Liver (tissue), 8 donors: ENCODE measurements at regions not wholly inside any gene's neighbourhood (a gene's known extent, or its start where the extent isn't known, plus 50 kb on each side); places are given as distances from the start of the nearest gene placed in this dataset.

Experiments
- DNase-seq: peaks from one replicate; pipeline ENCODE4 v3.0.0-alpha.2; 2017; ENCODE audit warnings: low spot score
- H3K27ac ChIP-seq, 2 donors: one replicate each; pipeline ENCODE4 v1.7.0; 2013; ENCODE audit warnings: inconsistent platforms in 2 of 2, low read length in 2 of 2, control low read depth in 1 of 2, low read depth in 1 of 2, mild to moderate bottlenecking in 1 of 2
- H3K27me3 ChIP-seq, 4 donors: one replicate each; pipeline versions ENCODE4 v1.6.1 to v1.7.0; 2013; ENCODE audit warnings: low read length in 3 of 4, inconsistent platforms in 1 of 4, mild to moderate bottlenecking in 1 of 4, moderate library complexity in 1 of 4; ENCODE audit not compliant: control insufficient read depth in 4 of 4, insufficient read depth in 4 of 4
- H3K36me3 ChIP-seq, 4 donors: one replicate each; pipeline versions ENCODE4 v1.6.1 to v1.7.0; 2013; ENCODE audit warnings: low read length in 3 of 4, mild to moderate bottlenecking in 3 of 4, low read depth in 1 of 4, moderate library complexity in 1 of 4; ENCODE audit not compliant: control insufficient read depth in 4 of 4, insufficient read depth in 3 of 4
- H3K4me1 ChIP-seq, 4 donors: one replicate each; pipeline versions ENCODE4 v1.6.1 to v1.7.0; 2013; ENCODE audit warnings: low read length in 3 of 4, mild to moderate bottlenecking in 3 of 4, moderate library complexity in 1 of 4; ENCODE audit not compliant: control insufficient read depth in 4 of 4, insufficient read depth in 4 of 4
- H3K4me3 ChIP-seq, 3 donors: one replicate each; pipeline versions ENCODE4 v1.6.1 to v1.7.0; 2013; ENCODE audit warnings: low read length in 3 of 3, control low read depth in 1 of 3, low read depth in 1 of 3, mild to moderate bottlenecking in 1 of 3
- H3K9ac ChIP-seq, 2 donors: one replicate each; pipeline ENCODE4 v1.7.0; 2013; ENCODE audit warnings: low read length in 2 of 2, mild to moderate bottlenecking in 2 of 2, moderate library complexity in 2 of 2, control low read depth in 1 of 2, low read depth in 1 of 2
- H3K9me3 ChIP-seq, 4 donors: one replicate each; pipeline versions ENCODE4 v1.6.1 to v1.7.0; 2013; ENCODE audit warnings: low read length in 3 of 4; ENCODE audit not compliant: control insufficient read depth in 4 of 4
- ATF3 ChIP-seq: IDR thresholded peaks from 2 replicates; pipeline ENCODE4 v1.6.1; 2016; ENCODE audit warnings: antibody characterized with exemption
- CTCF ChIP-seq: fragments of 150-350 bp; IDR thresholded peaks from 2 replicates; pipeline ENCODE4 v1.5.1; 2017; ENCODE audit warnings: improper control_type of control experiment, low read depth, low read length; ENCODE audit not compliant: missing input control
- EGR1 ChIP-seq, 2 donors: IDR thresholded peaks; 2 replicates each; pipeline ENCODE4 v1.6.1; 2016 to 2018; ENCODE audit warnings: antibody characterized with exemption in 2 of 2, low read depth in 2 of 2
- FOXA1 ChIP-seq: IDR thresholded peaks from 2 replicates; pipeline ENCODE4 v1.6.1; 2016; ENCODE audit warnings: antibody characterized with exemption
- FOXA2 ChIP-seq: IDR thresholded peaks from 2 replicates; pipeline ENCODE4 v1.6.1; 2016; ENCODE audit warnings: antibody characterized with exemption
- GABPA ChIP-seq, 2 donors: IDR thresholded peaks in 1 of 2; conservative IDR thresholded peaks in 1 of 2; 2 replicates each; pipeline ENCODE4 v1.6.1; 2016; ENCODE audit warnings: antibody characterized with exemption in 2 of 2, mild to moderate bottlenecking in 1 of 2, moderate library complexity in 1 of 2
- HNF4A ChIP-seq, 2 donors: conservative IDR thresholded peaks; 2 replicates each; pipeline ENCODE4 v1.6.1; 2016; ENCODE audit warnings: antibody characterized with exemption in 2 of 2, mild to moderate bottlenecking in 2 of 2
- HNF4G ChIP-seq: IDR thresholded peaks from 2 replicates; pipeline ENCODE4 v1.6.1; 2016; ENCODE audit warnings: antibody characterized with exemption
- JUND ChIP-seq, 2 donors: IDR thresholded peaks; 2 replicates each; pipeline ENCODE4 v1.6.1; 2016; ENCODE audit warnings: antibody characterized with exemption in 2 of 2
- MAX ChIP-seq: IDR thresholded peaks from 2 replicates; pipeline ENCODE4 v1.6.1; 2016; ENCODE audit warnings: antibody characterized with exemption
- NR2F2 ChIP-seq: IDR thresholded peaks from 2 replicates; pipeline ENCODE4 v1.6.1; 2016; ENCODE audit warnings: antibody characterized with exemption
- REST ChIP-seq: IDR thresholded peaks from 2 replicates; pipeline ENCODE4 v1.6.1; 2016; ENCODE audit warnings: antibody characterized with exemption, mild to moderate bottlenecking
- RXRA ChIP-seq, 2 donors: IDR thresholded peaks; 2 replicates each; pipeline ENCODE4 v1.6.1; 2017 to 2018; ENCODE audit warnings: antibody characterized with exemption in 2 of 2, mild to moderate bottlenecking in 1 of 2
- SP1 ChIP-seq: IDR thresholded peaks from 2 replicates; pipeline ENCODE4 v1.6.1; 2018; ENCODE audit warnings: antibody characterized with exemption, mild to moderate bottlenecking
- TAF1 ChIP-seq: conservative IDR thresholded peaks from 2 replicates; pipeline ENCODE4 v1.6.1; 2016; ENCODE audit warnings: antibody characterized with exemption, mild to moderate bottlenecking
- YY1 ChIP-seq: IDR thresholded peaks from 2 replicates; pipeline ENCODE4 v1.6.1; 2016; ENCODE audit warnings: antibody characterized with exemption, mild to moderate bottlenecking
- ZBTB33 ChIP-seq: IDR thresholded peaks from 2 replicates; pipeline ENCODE4 v1.6.1; 2016; ENCODE audit warnings: antibody characterized with exemption
- WGBS: extraction: QIAGEN DNeasy Blood & Tissue Kit; methylation state at CpG from one replicate; pipeline ENCODE4 v1.1.7; 2013; 5-methylcytosine and 5-hydroxymethylcytosine counted together
- donor health status: healthy.
- donor health status: healthy.
- donor health status: healthy.
- donor health status: healthy.
- donor health status: healthy.

GRCh38 chr13:31920727-31921100, 110.9 kb upstream of the FRY start:
- Histone ChIP-seq H3K4me3 (no peak overlapping the region), H3K9me3 (no peaks in the 10 kb centered on the region), H3K4me1 (peaks cover 0 to 9% (median 2%) of the 10 kb centered on the region in 4 donors), H3K27me3 (no peaks in the 10 kb centered on the region), H3K9ac (no peak overlapping the region), H3K27ac (no peak overlapping the region), H3K36me3 (no peaks in the 10 kb centered on the region)
- TF ChIP-seq HNF4G: no peak
- no peak for TF ChIP-seq SP1
- no peak for TF ChIP-seq CTCF
- TF ChIP-seq ATF3: no peak
- no peak for TF ChIP-seq ZBTB33
- TF ChIP-seq YY1: no peak
- no peak for TF ChIP-seq NR2F2
- no peak for TF ChIP-seq FOXA2
- no peak for TF ChIP-seq MAX
- no peak for TF ChIP-seq FOXA1
- no peak for TF ChIP-seq JUND (IDR thresholded peaks at IDR 0.05)
- no peak for DNase-seq
- WGBS: 77% methylated on average over 2 of the region's 2 CpGs

- no peak for TF ChIP-seq REST
- TF ChIP-seq ATF3: no peak
- no peak for TF ChIP-seq SP1
- no peak for TF ChIP-seq EGR1 (IDR thresholded peaks at IDR 0.05; ENCODE audit: low read depth in 2 of 2)
- no peak for TF ChIP-seq FOXA2
- no peak for TF ChIP-seq FOXA1
- no peak for TF ChIP-seq HNF4G
- no peak for TF ChIP-seq NR2F2
- no peak for TF ChIP-seq CTCF
- TF ChIP-seq ZBTB33: no peak
- no peak for TF ChIP-seq TAF1
- no peak for TF ChIP-seq MAX
- TF ChIP-seq JUND (IDR thresholded peaks at IDR 0.05): no peak
- no peak for TF ChIP-seq HNF4A (conservative IDR thresholded peaks at IDR 0.05)
- TF ChIP-seq RXRA (IDR thresholded peaks at IDR 0.05): no peak
- no peak for TF ChIP-seq YY1
- no peak for TF ChIP-seq GABPA (IDR thresholded peaks at IDR 0.05 in 1 of 2, conservative IDR thresholded peaks at IDR 0.05 in 1 of 2)
- Histone ChIP-seq H3K9me3 (no peaks in the 10 kb centered on the region), H3K4me1 (peaks cover 0 to 21% (median 12%) of the 10 kb centered on the region in 4 donors), H3K27me3 (no peaks in the 10 kb centered on the region), H3K9ac (no peak overlapping the region), H3K27ac (no peak overlapping the region), H3K36me3 (no peaks in the 10 kb centered on the region), H3K4me3 (no peak overlapping the region)
- no peak for DNase-seq
- WGBS: 98% methylated on average over 1 of the region's 1 CpG
Observed at GRCh38 chr13:31922724-31923123, 108.8 kb upstream of the FRY start.
